SK-N-SH (cell line): ENCODE measurements at regions not wholly inside any gene's neighbourhood (a gene's known extent, or its start where the extent isn't known, plus 50 kb on each side); places are given as distances from the start of the nearest gene placed in this dataset.

Experiments used
- GABPA ChIP-seq: IDR thresholded peaks from 2 replicates; pipeline ENCODE4 v1.4.0; 2012; ENCODE audit warnings: low read depth, mild to moderate bottlenecking
- TF ChIP-seq, protein P1 (sequence below): fragments of 200-600 bp; sonication (generic); IDR thresholded peaks from 2 replicates; pipeline ENCODE4 v1.6.1; 2017; ENCODE audit warnings: antibody characterized with exemption, mild to moderate bottlenecking, moderate library complexity

DNA sequence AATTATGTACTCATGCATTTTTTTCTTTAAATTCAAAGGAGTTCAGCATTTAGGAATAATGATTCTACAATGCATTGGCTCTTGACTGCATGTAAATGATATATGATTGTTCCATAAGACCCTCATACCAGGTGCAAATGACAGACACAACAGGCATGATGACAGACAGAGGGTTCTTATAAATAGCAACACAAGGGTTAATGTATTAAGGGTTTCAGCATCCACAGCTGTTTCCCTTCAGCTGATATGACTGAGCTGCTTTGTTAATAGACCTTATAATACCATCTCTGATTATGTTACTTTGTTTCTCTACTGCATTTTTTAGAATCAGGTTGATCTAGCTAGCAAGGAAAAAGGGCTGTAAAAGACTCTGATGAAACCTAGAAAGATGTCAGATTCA lies 90.8 kb upstream of the TMTC2 start:
- TF ChIP-seq, protein P1, sequence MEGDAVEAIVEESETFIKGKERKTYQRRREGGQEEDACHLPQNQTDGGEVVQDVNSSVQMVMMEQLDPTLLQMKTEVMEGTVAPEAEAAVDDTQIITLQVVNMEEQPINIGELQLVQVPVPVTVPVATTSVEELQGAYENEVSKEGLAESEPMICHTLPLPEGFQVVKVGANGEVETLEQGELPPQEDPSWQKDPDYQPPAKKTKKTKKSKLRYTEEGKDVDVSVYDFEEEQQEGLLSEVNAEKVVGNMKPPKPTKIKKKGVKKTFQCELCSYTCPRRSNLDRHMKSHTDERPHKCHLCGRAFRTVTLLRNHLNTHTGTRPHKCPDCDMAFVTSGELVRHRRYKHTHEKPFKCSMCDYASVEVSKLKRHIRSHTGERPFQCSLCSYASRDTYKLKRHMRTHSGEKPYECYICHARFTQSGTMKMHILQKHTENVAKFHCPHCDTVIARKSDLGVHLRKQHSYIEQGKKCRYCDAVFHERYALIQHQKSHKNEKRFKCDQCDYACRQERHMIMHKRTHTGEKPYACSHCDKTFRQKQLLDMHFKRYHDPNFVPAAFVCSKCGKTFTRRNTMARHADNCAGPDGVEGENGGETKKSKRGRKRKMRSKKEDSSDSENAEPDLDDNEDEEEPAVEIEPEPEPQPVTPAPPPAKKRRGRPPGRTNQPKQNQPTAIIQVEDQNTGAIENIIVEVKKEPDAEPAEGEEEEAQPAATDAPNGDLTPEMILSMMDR = no peak
- no peak for TF ChIP-seq GABPA
